ENCODE measurements at regions not wholly inside any gene's neighbourhood (a gene's known extent, or its start where the extent isn't known, plus 50 kb on each side); places are given as distances from the start of the nearest gene placed in this dataset.
"Not testable (repeated sequence)": the region's sequence is repeated elsewhere in the genome, so short reads cannot be mapped to it uniquely, and the experiment has no call there.

DNA sequence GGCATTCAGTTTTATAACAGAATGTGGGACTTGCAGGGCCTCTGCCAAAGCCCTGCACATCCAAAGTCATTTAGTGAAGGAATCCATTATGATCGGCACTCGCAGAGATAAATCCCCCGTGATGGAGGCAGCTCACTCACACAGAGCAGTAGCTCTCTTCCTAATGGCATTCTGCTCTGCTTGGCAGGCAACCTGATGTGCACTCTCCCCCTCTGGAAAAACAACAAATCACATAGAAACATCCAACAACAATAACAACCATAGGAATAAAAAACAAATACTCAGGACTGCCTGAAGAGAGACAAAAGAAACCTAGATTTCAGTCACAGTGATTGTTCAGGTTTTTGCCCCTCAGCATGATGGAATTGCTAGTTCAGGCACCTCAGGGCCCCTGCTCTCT lies 59.7 kb downstream of the NAA11 start:
- H3K36me3 Mint-ChIP-seq, result no peaks in the 10 kb centered on the region
- no peak for DNase-seq
- no peak overlapping the region for H3K4me3 Mint-ChIP-seq
- no peak overlapping the region for H3K27ac Mint-ChIP-seq
- H3K27me3 Mint-ChIP-seq (ENCODE audit: low read depth in 3 of 3), result no peaks in the 10 kb centered on the region
- H3K4me1 Mint-ChIP-seq, result no peaks in the 10 kb centered on the region
- peaks cover 0 to under 1% (median 0%) of the 10 kb centered on the region in 6 donors for H3K9me3 Mint-ChIP-seq

DNA sequence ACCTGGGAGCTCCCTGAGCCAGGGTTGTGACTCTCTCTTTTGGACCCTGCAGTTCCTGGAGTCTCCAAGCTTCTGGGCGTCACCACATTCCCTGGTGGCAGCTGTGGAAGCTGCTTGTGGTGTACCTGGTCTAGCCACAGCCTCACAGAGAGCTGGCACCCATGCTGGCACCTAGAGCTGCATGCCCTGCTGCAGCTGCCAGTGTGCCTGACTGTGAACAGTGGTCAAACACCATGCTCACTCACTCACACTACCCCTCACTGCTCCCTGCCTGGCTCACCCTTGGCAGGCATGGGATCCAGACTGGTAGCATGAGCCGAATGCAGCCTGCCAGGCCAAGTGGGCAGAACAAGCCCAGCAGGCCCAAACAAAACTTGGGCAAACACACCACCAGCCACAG lies 66.6 kb downstream of the NAA11 start:
- Mint-ChIP-seq H3K27me3 (ENCODE audit: low read depth in 3 of 3) (no peaks in the 10 kb centered on the region), H3K4me1 (no peaks in the 10 kb centered on the region), H3K27ac (no peak overlapping the region), H3K36me3 (no peaks in the 10 kb centered on the region), H3K9me3 (peaks cover 0 to 5% (median 5%) of the 10 kb centered on the region in 6 donors), H3K4me3 (no peak overlapping the region)
- DNase-seq, result no peak

DNA sequence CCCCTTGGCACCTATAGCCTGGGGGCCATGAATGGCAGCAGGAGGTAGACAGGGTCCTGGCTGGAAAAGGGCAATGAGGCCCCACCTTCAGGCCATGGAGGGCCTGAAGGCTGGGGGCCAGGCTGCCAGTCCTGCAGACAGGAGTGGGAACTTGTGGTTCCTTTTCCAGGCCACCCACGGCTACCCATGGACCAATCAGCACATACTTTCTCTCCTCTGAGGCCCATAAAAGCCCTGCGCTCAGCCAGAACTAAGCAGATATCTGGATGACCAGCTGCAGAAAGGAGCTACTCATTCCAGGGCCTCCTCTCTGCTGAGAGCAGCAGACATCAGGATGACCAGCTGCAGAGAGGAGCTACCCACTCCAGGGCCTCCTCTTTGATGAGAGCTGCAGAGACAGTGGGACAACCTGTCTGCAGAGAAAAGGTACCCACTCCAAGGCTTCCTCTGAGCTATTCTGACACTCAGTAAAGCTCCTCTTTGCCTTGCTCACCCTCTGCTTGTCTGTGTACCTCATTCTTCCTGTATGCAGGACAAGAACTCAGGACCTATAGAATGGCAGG lies 67.2 kb downstream of the NAA11 start:
- no peaks in the 10 kb centered on the region for H3K27me3 Mint-ChIP-seq (ENCODE audit: low read depth in 3 of 3)
- H3K4me1 Mint-ChIP-seq, result no peaks in the 10 kb centered on the region
- no peaks in the 10 kb centered on the region for H3K36me3 Mint-ChIP-seq
- no peak overlapping the region for H3K4me3 Mint-ChIP-seq
- no peak for DNase-seq
- peaks cover 0 to 5% (median 5%) of the 10 kb centered on the region in 6 donors for H3K9me3 Mint-ChIP-seq
- no peak overlapping the region for H3K27ac Mint-ChIP-seq

DNA sequence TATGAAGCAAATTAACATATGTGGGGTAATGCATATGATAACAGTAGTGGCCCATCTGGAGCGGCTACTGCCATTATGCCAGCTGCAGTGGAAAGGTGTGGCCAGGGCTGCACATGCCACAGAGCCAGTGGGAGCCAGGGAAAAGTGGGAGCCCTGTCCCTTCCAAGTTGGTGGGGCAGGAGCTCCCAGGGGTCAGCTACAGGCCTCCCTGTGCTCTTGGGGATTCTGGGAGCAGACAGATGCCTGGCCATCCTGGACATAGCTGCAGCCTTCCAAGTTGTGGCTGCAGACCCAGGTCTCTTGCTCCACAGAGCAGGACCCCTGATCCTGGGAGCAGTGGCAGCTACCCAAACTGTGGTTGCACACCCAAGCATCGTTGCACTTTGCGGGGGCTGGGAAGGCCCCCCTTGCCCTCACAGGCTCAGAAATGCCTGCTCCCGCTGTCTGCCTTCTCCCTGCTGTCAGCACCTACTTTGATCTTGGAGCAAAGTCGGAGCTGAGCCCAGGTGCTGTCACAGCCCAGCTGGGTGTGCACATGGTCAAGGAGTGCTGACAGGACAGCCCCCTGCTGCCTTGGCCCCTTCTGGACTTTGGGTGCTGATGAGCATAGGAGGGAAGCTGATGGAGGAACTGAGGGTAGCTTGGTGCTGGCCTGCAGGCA lies 67.8 kb downstream of the NAA11 start:
- H3K4me1 Mint-ChIP-seq, result no peaks in the 10 kb centered on the region
- peaks cover 0 to 5% (median 5%) of the 10 kb centered on the region in 6 donors for H3K9me3 Mint-ChIP-seq
- DNase-seq, result no peak
- H3K27me3 Mint-ChIP-seq (ENCODE audit: low read depth in 3 of 3), result no peaks in the 10 kb centered on the region
- H3K36me3 Mint-ChIP-seq, result no peaks in the 10 kb centered on the region
- H3K27ac Mint-ChIP-seq, result no peak overlapping the region
- no peak overlapping the region for H3K4me3 Mint-ChIP-seq

DNA sequence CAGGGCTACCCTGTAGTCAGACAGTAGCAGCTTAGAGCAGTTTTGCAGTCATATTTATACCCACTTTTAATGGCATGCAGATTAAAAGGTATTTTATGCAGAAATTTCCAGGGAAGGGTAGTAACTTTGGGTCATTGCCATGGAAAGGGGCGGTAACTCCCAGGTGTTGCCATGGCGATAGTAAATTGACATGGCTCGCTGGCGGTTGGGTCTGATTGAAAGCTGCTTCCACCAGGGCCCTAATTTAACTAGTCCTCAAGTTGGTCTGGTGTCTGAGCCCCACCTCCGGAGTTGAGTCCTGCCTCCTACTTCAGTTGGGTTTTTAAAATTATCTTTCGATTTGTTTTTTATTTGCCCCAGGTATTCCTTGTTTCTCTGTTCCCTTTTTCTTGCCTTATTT lies 70.1 kb downstream of the NAA11 start:
- no peaks in the 10 kb centered on the region for H3K36me3 Mint-ChIP-seq
- peaks cover 0 to 2% of the 10 kb centered on the region in 2 donors for H3K4me1 Mint-ChIP-seq
- no peak for DNase-seq
- peaks cover 0 to 4% (median 2%) of the 10 kb centered on the region in 3 donors for H3K27me3 Mint-ChIP-seq (ENCODE audit: low read depth in 3 of 3)
- H3K9me3 Mint-ChIP-seq, result peaks cover 0 to 5% (median 4%) of the 10 kb centered on the region in 6 donors
- no peak overlapping the region for H3K27ac Mint-ChIP-seq
- H3K4me3 Mint-ChIP-seq, result no peak overlapping the region

DNA sequence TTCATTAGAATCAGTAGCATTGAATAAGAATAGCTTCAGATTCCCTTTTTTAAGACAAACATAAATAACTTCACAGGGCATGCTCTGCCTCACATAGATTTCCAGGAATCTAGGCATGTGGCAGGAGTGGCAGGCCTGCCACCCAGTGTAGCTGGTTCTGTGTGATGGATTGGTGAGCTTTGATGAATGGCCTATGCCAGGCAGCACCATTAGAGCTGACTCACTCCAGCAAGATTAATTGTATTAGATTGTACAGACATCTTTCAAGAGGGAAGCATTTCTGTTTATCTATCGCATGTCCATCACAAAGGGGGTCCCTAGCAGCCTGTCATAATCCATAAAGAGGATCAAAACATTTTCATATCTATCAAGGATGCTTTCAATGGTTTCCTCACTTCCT lies 71.9 kb downstream of the NAA11 start:
- Mint-ChIP-seq H3K4me1 (peaks cover 7 to 20% of the 10 kb centered on the region in 2 donors), H3K27me3 (ENCODE audit: low read depth in 3 of 3) (peaks cover 0 to 4% (median 2%) of the 10 kb centered on the region in 3 donors), H3K4me3 (no peak overlapping the region), H3K36me3 (no peaks in the 10 kb centered on the region), H3K27ac (no peak overlapping the region), H3K9me3 (peaks cover 0 to 2% (median 0%) of the 10 kb centered on the region in 6 donors)
- DNase-seq, result no peak

DNA sequence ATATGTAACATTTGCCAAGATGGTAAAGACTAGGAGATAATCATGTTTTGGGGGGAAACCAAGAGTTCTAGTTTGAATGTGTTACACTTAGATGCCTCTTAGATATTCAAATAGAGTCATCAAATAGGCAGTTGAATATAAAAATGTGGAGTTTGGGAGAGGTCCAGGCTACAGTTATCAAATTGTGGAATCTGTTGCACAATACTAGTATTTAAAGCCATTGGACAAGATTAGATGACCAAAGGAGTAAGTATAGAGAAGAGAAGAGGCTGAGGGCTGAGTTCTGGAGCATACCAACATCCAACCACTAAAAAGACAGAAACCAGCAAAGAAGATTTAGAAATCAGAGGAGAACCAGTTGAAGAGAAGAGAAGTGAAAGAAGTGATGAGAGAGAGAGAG lies 72.7 kb downstream of the NAA11 start:
- Mint-ChIP-seq H3K4me1 (peaks cover 7 to 20% of the 10 kb centered on the region in 2 donors), H3K27ac (no peak overlapping the region), H3K27me3 (ENCODE audit: low read depth in 3 of 3) (peaks cover 0 to 4% (median 2%) of the 10 kb centered on the region in 3 donors), H3K36me3 (no peaks in the 10 kb centered on the region), H3K9me3 (peaks cover 0 to 2% (median 0%) of the 10 kb centered on the region in 6 donors), H3K4me3 (no peak overlapping the region)
- DNase-seq, result no peak

DNA sequence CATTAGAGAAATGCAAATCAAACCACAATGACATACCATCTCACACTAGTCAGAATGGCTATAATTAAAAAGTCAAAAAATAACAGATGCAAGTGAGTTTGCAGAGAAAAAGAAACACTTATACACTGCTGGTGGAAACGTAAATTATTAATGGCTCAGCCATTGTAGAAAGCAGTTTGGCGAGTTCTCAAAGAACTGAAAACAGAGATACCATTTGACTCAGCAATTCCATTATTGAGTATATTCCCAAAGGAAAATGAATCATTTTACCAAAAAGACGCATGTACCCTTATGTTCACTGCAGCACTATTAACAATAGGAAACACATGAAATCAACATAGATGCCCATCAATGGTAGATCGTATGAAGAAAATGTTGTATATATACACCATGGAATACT lies 75.0 kb downstream of the NAA11 start:
- Mint-ChIP-seq H3K27me3 (ENCODE audit: low read depth in 3 of 3) (peaks cover 0 to 4% (median 4%) of the 10 kb centered on the region in 3 donors), H3K4me3 (no peak overlapping the region), H3K36me3 (peaks cover 0 to 3% (median 3%) of the 10 kb centered on the region in 3 donors), H3K9me3 (peaks cover 0 to 9% (median 2%) of the 10 kb centered on the region in 6 donors), H3K27ac (no peak overlapping the region), H3K4me1 (peaks cover 7 to 20% of the 10 kb centered on the region in 2 donors)
- no peak for DNase-seq

DNA sequence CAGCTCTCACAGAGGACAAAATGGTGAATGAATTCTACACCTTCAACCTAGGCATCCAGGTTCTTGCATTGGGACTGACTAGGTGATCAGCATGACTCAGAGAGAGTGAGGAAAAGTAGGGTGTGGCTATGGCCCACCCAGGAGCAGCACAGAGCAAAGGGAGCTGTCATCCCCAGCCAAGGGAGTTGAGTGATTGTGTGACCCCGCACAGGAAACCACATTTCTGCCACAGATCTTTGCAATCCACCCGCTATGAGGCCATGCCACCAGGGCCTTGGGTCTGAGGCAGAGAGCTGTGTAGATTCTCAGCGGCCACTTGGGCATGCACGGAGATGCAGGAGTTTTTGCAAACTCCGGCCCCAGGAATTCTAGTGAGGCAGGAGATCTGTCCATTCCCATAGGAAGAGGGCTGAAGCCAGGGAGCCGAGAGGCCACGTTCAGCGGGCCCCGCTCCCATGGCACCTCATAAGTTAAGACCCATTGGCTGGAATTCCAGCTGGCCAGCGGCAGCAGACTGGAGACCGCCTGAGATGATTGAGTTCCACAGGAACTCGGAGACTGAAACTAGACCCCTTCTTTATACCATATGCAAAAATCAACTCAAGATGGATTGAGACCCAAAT lies 75.9 kb downstream of the NAA11 start:
- Mint-ChIP-seq H3K27ac (no peak overlapping the region), H3K9me3 (peaks cover 0 to 9% (median 2%) of the 10 kb centered on the region in 6 donors), H3K4me3 (peak overlapping the region in 1 of 5 donors; percentile 38), H3K27me3 (ENCODE audit: low read depth in 3 of 3) (peaks cover 0 to 4% (median 4%) of the 10 kb centered on the region in 3 donors), H3K4me1 (peaks cover 7 to 20% of the 10 kb centered on the region in 2 donors), H3K36me3 (peaks cover 0 to 3% (median 3%) of the 10 kb centered on the region in 3 donors)
- peak in 2 of 3 donors; percentile 10 to 12 for DNase-seq

DNA sequence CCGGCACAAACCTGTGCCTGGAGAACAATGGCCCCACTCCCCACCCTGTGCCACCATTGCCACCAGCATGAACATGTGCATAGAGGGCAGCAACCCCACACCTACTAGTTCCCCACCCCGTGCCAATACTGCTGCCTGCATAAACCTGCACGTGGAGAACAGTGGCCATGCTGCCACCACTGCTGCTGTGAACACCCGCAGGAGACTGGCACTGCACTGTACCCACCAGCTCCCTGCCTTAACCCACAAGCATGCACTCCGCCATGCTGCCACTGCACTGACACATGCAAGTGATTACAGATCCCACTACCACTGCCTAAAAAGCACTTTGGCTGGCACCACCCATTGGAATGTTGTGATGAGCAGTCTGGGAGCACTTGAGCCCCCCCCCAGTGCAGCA lies 77.3 kb downstream of the NAA11 start:
- Mint-ChIP-seq H3K36me3 (peaks cover 0 to 3% (median 3%) of the 10 kb centered on the region in 3 donors), H3K27me3 (ENCODE audit: low read depth in 3 of 3) (peaks cover 0 to 4% (median 4%) of the 10 kb centered on the region in 3 donors), H3K4me1 (peaks cover 7 to 20% of the 10 kb centered on the region in 2 donors), H3K4me3 (no peak overlapping the region), H3K27ac (no peak overlapping the region), H3K9me3 (peaks cover 0 to 14% (median 2%) of the 10 kb centered on the region in 6 donors)
- DNase-seq, result no peak

DNA sequence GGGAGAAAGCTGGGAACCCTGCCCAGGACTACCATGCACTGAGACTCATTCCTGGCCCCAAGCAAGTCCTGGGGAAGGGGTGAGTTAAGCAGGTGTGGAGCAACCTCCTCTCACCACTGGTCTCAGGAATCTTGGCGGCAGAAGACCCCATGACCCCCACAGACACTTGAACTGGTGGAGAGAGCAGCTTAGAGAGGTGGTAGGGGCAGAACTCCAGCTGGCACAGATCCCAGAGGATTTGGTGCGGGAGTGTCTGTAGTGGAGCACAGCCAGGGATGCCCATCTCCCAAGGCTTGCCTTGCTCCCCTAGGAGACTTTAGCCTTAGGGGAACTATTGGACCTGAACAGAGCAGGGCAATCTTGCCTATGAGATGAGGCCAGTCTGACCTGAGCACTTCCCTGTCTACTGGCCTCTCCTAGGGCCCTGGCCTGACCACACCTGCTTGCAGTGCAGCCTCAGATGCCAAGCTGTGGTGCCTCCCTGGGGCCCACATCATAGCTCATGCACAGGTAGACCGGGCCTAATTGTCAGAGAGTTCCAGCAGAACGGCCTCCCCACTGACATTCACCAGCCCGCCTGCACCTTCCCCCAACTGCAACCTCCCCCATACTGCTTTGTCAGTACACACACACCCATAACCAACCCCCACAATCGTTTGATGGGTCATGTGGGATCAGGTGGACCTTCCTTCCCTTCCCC lies 78.0 kb downstream of the NAA11 start:
- Mint-ChIP-seq H3K36me3 (peaks cover 0 to 3% (median 3%) of the 10 kb centered on the region in 3 donors), H3K4me3 (no peak overlapping the region), H3K27me3 (ENCODE audit: low read depth in 3 of 3) (peaks cover 0 to 5% (median 4%) of the 10 kb centered on the region in 3 donors), H3K4me1 (peaks cover 7 to 20% of the 10 kb centered on the region in 2 donors), H3K27ac (no peak overlapping the region), H3K9me3 (peaks cover 0 to 17% (median 2%) of the 10 kb centered on the region in 6 donors)
- no peak for DNase-seq

DNA sequence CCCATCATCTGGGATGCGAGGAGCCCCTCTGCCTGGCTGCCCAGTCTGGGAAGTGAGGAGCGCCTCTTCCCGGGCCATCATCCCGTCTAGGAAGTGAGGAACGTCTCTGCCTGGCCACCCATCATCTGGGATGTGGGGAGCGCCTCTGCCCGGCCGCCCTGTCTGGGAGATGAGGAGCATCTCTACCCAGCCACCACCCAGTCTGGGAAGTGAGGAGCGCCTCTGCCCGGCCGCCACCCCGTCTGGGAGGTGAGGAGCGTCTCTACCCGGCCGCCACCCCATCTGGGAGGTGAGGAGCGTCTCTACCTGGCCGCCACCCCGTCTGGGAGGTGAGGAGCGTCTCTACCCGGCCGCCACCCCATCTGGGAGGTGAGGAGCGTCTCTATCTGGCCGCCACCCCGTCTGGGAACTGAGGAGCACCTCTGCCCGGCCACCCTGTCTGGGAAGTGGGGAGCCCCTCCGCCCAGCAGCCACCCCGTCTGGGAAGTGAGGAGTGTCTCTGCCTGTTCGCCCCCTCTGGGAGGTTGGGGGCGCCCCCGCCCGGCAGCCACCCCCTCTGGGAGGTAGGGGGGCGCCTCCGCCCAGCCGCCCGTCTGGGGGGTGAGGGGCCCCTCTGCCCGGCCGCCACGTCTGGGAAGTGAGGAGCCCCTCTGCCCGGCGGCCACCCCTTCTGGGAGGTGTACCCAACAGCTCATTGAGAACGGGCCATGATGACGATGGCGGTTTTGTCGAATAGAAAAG lies 80.5 kb downstream of the NAA11 start:
- H3K36me3 Mint-ChIP-seq; H3K27ac Mint-ChIP-seq; DNase-seq; H3K27me3 Mint-ChIP-seq (ENCODE audit: low read depth in 3 of 3); H3K4me3 Mint-ChIP-seq: not testable (repeated sequence)
- H3K4me1 Mint-ChIP-seq, result peaks cover 7 to 14% of the 10 kb centered on the region in 2 donors
- peaks cover 0 to 17% (median 2%) of the 10 kb centered on the region in 6 donors for H3K9me3 Mint-ChIP-seq

DNA sequence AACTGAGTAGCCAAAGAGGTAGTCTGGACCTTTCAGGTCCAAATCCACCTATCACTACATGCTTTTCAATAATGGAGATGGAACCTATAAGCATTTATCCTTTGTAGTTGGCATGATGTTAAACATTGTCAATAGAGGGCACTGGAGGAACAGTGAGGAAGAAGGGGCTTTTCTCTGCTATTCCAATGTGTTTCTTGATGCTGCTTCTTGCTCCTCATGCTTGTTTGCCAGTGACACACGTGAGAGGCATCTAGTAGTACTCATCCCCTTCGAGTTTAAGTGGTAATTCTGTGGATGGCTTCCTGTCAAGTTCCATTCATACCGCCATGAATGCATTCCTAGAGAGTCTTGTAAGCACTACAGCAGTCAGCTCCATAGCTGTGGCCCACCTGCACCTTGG lies 84.0 kb downstream of the NAA11 start:
- no peak overlapping the region for H3K27ac Mint-ChIP-seq
- no peak for DNase-seq

More for the DNA sequence above, 84.0 kb downstream of the NAA11 start:
- Mint-ChIP-seq H3K27me3 (ENCODE audit: low read depth in 3 of 3) (peaks cover 0 to 6% (median 2%) of the 10 kb centered on the region in 3 donors), H3K4me1 (no peaks in the 10 kb centered on the region), H3K4me3 (no peak overlapping the region), H3K9me3 (peaks cover 0 to 11% (median 3%) of the 10 kb centered on the region in 6 donors), H3K36me3 (no peaks in the 10 kb centered on the region)
